ENCODE measurements at regions not wholly inside any gene's neighbourhood (a gene's known extent, or its start where the extent isn't known, plus 50 kb on each side); places are given as distances from the start of the nearest gene placed in this dataset.

DNA sequence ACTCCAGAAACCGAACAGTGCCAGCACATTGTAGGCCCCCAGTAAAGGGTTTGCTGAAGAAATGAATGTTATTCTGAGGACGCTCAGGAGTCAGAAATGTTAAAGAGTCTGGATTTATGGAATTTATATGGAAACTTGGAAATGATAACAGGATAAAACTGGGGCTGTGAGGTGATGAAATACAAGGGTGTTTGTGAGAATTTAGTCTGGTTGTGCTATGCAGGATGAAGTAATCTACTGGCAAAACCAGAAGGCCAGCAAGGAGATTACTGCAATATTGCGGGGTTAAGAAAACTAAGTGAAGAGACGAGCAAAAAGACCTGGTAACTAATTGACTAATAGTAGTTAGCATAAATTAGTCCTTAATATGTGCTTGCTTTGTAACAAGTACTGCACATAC, 467.8 kb downstream of the ZEB2 start:
- ATAC-seq (ENCODE audit: insufficient number of reproducible peaks, low FRiP score, low read depth), result no peak
- H3K36me3 ChIP-seq, result no peaks in the 10 kb centered on the region

DNA sequence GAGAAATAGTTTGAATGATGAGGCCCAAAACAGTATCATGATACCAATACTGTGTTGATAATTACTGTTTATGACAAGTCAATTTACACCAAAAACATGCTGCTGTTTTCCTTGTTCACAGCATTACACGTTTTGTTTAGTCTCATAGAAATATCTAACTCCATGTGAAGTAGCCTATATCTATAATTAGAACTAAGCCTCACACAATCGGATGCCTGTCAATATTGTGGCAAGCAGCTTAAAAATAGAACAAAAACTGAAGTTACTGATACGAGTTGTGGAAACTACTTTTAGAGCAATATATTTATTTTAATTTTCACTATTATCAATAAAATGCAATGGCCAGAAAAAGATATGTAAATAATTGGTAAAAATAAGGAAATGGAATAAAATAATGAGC, 470.8 kb downstream of the ZEB2 start:
- TF ChIP-seq, protein P1, sequence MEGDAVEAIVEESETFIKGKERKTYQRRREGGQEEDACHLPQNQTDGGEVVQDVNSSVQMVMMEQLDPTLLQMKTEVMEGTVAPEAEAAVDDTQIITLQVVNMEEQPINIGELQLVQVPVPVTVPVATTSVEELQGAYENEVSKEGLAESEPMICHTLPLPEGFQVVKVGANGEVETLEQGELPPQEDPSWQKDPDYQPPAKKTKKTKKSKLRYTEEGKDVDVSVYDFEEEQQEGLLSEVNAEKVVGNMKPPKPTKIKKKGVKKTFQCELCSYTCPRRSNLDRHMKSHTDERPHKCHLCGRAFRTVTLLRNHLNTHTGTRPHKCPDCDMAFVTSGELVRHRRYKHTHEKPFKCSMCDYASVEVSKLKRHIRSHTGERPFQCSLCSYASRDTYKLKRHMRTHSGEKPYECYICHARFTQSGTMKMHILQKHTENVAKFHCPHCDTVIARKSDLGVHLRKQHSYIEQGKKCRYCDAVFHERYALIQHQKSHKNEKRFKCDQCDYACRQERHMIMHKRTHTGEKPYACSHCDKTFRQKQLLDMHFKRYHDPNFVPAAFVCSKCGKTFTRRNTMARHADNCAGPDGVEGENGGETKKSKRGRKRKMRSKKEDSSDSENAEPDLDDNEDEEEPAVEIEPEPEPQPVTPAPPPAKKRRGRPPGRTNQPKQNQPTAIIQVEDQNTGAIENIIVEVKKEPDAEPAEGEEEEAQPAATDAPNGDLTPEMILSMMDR (IDR thresholded peaks at IDR 0.05), result no peak
- Histone ChIP-seq H3K4me1 (ENCODE audit: control insufficient read depth in 1 of 2, low read depth in 2 of 2) (no peaks in the 10 kb centered on the region), H3K36me3 (no peaks in the 10 kb centered on the region), H3K4me3 (no peak overlapping the region), H3K27me3 (replicated peaks; ENCODE audit: insufficient read depth) (no peaks in the 10 kb centered on the region), H3K27ac (no peak overlapping the region), H3K9me3 (no peaks in the 10 kb centered on the region)
- DNase-seq (ENCODE audit: low spot score) (no peak), ATAC-seq (ENCODE audit: insufficient number of reproducible peaks, low FRiP score, low read depth) (no peak)

More for the DNA sequence above, 467.8 kb downstream of the ZEB2 start:
- no peak for DNase-seq (ENCODE audit: low spot score)
- no peak overlapping the region for H3K4me3 ChIP-seq
- TF ChIP-seq, protein P1 (IDR thresholded peaks at IDR 0.05), result no peak
- H3K27ac ChIP-seq, result no peak overlapping the region
- no peaks in the 10 kb centered on the region for H3K4me1 ChIP-seq (ENCODE audit: control insufficient read depth in 1 of 2, low read depth in 2 of 2)
- H3K9me3 ChIP-seq, result no peaks in the 10 kb centered on the region
- H3K27me3 ChIP-seq (replicated peaks; ENCODE audit: insufficient read depth), result no peaks in the 10 kb centered on the region

- TF ChIP-seq, protein P1 (IDR thresholded peaks at IDR 0.05), result no peak
- Histone ChIP-seq H3K27me3 (replicated peaks; ENCODE audit: insufficient read depth) (no peaks in the 10 kb centered on the region), H3K9me3 (no peaks in the 10 kb centered on the region), H3K4me3 (no peak overlapping the region), H3K4me1 (ENCODE audit: control insufficient read depth in 1 of 2, low read depth in 2 of 2) (no peaks in the 10 kb centered on the region), H3K36me3 (no peaks in the 10 kb centered on the region), H3K27ac (no peak overlapping the region)
- ATAC-seq (ENCODE audit: insufficient number of reproducible peaks, low FRiP score, low read depth), result no peak
- no peak for DNase-seq (ENCODE audit: low spot score)
Observed at GRCh38 chr2:144048631-144049060, 471.3 kb downstream of the ZEB2 start.

GRCh38 chr2:144042751-144043150, 477.2 kb downstream of the ZEB2 start:
- DNase-seq (ENCODE audit: low spot score) (no peak), ATAC-seq (ENCODE audit: insufficient number of reproducible peaks, low FRiP score, low read depth) (no peak)
- TF ChIP-seq, protein P1 (IDR thresholded peaks at IDR 0.05), result no peak
- Histone ChIP-seq H3K36me3 (no peaks in the 10 kb centered on the region), H3K4me1 (ENCODE audit: control insufficient read depth in 1 of 2, low read depth in 2 of 2) (no peaks in the 10 kb centered on the region), H3K27me3 (replicated peaks; ENCODE audit: insufficient read depth) (no peaks in the 10 kb centered on the region), H3K4me3 (no peak overlapping the region), H3K9me3 (no peaks in the 10 kb centered on the region), H3K27ac (no peak overlapping the region)

GRCh38 chr2:144041612-144042011, 478.3 kb downstream of the ZEB2 start:
- Histone ChIP-seq H3K27me3 (replicated peaks; ENCODE audit: insufficient read depth) (no peaks in the 10 kb centered on the region), H3K4me1 (ENCODE audit: control insufficient read depth in 1 of 2, low read depth in 2 of 2) (no peaks in the 10 kb centered on the region), H3K36me3 (no peaks in the 10 kb centered on the region), H3K9me3 (no peaks in the 10 kb centered on the region), H3K27ac (no peak overlapping the region), H3K4me3 (no peak overlapping the region)
- ATAC-seq (ENCODE audit: insufficient number of reproducible peaks, low FRiP score, low read depth) (no peak), DNase-seq (ENCODE audit: low spot score) (no peak)
- TF ChIP-seq, protein P1 (IDR thresholded peaks at IDR 0.05), result no peak

Data from thoracic aorta (tissue), 2 donors.